ENCODE measurements at regions not wholly inside any gene's neighbourhood (a gene's known extent, or its start where the extent isn't known, plus 50 kb on each side); places are given as distances from the start of the nearest gene placed in this dataset.

DNA sequence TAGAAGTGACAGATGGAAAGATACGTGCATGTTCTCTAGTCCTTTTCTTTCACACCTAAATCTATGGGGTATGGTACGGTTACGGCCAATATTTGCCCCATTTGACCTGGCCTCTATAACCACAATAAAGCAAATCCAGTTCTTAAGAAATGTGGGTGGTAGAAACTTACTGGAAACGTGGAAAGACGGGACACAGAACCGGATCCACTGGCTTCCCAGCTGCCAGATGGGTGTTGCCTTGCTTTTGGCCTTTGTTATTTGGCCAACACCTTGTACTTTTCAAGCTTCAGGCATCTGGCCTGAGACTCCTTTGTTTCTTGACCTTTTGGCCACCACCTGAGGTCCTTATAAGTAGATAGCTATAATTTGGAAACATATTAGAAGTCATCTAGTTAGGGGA lies 635.9 kb downstream of the SLC4A3 start:
- Histone ChIP-seq H3K27ac (ENCODE audit: low read length, poor library complexity, severe bottlenecking) (no peak overlapping the region), H4K91ac (ENCODE audit: low read length) (no peak overlapping the region), H3K27me3 (ENCODE audit: control insufficient read depth in 1 of 2, insufficient read depth in 1 of 2, low read length in 2 of 2) (no peaks in the 10 kb centered on the region), H3K14ac (ENCODE audit: low read length in 2 of 2) (no peak overlapping the region), H3K18ac (ENCODE audit: low read depth in 1 of 2, low read length in 2 of 2) (no peak overlapping the region), H3K4me2 (ENCODE audit: low read length, poor library complexity, severe bottlenecking) (no peak overlapping the region), H2BK5ac (ENCODE audit: low read depth, low read length, poor library complexity, severe bottlenecking) (no peak overlapping the region), H2AFZ (ENCODE audit: low read depth, low read length) (no peak overlapping the region), H3K4ac (ENCODE audit: low read depth in 1 of 2, low read length in 2 of 2) (no peak overlapping the region), H2AK5ac (ENCODE audit: low read length, severe bottlenecking) (no peak overlapping the region), H3K79me1 (replicated peaks; ENCODE audit: low read length, poor library complexity, severe bottlenecking) (no peaks in the 10 kb centered on the region), H2BK15ac (ENCODE audit: low read depth, poor library complexity, severe bottlenecking) (no peak overlapping the region), H2BK12ac (ENCODE audit: low read length in 2 of 2) (no peak overlapping the region), H3K23ac (ENCODE audit: low read length in 2 of 2) (no peak overlapping the region), H2BK120ac (ENCODE audit: low read depth, low read length) (no peak overlapping the region), H3K36me3 (ENCODE audit: control insufficient read depth in 1 of 2, insufficient read depth in 2 of 2, low read depth in 1 of 2, low read length in 2 of 2) (no peaks in the 10 kb centered on the region), H3K4me1 (ENCODE audit: control insufficient read depth, insufficient read depth, low read depth, low read length) (no peaks in the 10 kb centered on the region), H3K9ac (ENCODE audit: low read length) (no peak overlapping the region), H3K4me3 (ENCODE audit: insufficient read depth in 1 of 2, low read depth in 1 of 2, low read length in 2 of 2) (no peak overlapping the region), H3K9me3 (ENCODE audit: control insufficient read depth, low read length) (no peaks in the 10 kb centered on the region), H4K8ac (ENCODE audit: low read length) (no peak overlapping the region)
- 94% methylated on average over 5 of the region's 6 CpGs for WGBS
- DNase-seq: no peak

DNA sequence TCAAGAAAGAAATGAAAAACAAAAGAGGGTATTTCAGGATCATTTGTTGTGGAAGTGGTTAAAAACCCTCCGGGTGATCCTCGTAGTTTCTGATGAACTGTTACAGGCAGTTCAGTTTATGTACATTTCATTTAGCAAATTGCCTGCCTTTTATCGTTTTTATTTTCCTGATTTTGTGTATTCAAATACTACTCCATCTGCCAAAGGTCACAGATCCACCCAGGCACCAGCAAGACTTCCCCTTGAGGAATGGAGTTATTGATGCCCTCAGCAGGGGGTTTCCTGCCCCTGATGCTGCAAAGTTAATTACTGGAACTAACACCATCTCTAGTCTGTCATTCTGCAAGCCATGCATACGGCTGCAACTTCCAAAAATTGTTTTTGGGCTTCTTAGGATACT lies 641.9 kb downstream of the SLC4A3 start:
- H3K79me1 ChIP-seq (replicated peaks; ENCODE audit: low read length, poor library complexity, severe bottlenecking): no peaks in the 10 kb centered on the region
- no peak overlapping the region for H4K8ac ChIP-seq (ENCODE audit: low read length)
- no peaks in the 10 kb centered on the region for H3K27me3 ChIP-seq (ENCODE audit: control insufficient read depth in 1 of 2, insufficient read depth in 1 of 2, low read length in 2 of 2)
- no peak overlapping the region for H2AK5ac ChIP-seq (ENCODE audit: low read length, severe bottlenecking)
- no peak overlapping the region for H3K18ac ChIP-seq (ENCODE audit: low read depth in 1 of 2, low read length in 2 of 2)
- no peak overlapping the region for H3K4me2 ChIP-seq (ENCODE audit: low read length, poor library complexity, severe bottlenecking)
- no peak overlapping the region for H3K23ac ChIP-seq (ENCODE audit: low read length in 2 of 2)
- no peak overlapping the region for H3K4ac ChIP-seq (ENCODE audit: low read depth in 1 of 2, low read length in 2 of 2)
- peaks cover 3% of the 10 kb centered on the region for H3K4me1 ChIP-seq (ENCODE audit: control insufficient read depth, insufficient read depth, low read depth, low read length)
- 61% methylated on average over 3 of the region's 4 CpGs for WGBS
- no peak overlapping the region for H2AFZ ChIP-seq (ENCODE audit: low read depth, low read length)
- H3K9me3 ChIP-seq (ENCODE audit: control insufficient read depth, low read length): no peaks in the 10 kb centered on the region
- H4K91ac ChIP-seq (ENCODE audit: low read length): no peak overlapping the region
- no peak overlapping the region for H3K4me3 ChIP-seq (ENCODE audit: insufficient read depth in 1 of 2, low read depth in 1 of 2, low read length in 2 of 2)
- H3K9ac ChIP-seq (ENCODE audit: low read length): no peak overlapping the region
- no peak overlapping the region for H2BK15ac ChIP-seq (ENCODE audit: low read depth, poor library complexity, severe bottlenecking)
- no peak overlapping the region for H2BK12ac ChIP-seq (ENCODE audit: low read length in 2 of 2)
- H2BK120ac ChIP-seq (ENCODE audit: low read depth, low read length): no peak overlapping the region
- no peak overlapping the region for H3K14ac ChIP-seq (ENCODE audit: low read length in 2 of 2)
- no peak for DNase-seq
- H3K36me3 ChIP-seq (ENCODE audit: control insufficient read depth in 1 of 2, insufficient read depth in 2 of 2, low read depth in 1 of 2, low read length in 2 of 2): no peaks in the 10 kb centered on the region
- no peak overlapping the region for H3K27ac ChIP-seq (ENCODE audit: low read length, poor library complexity, severe bottlenecking)
- H2BK5ac ChIP-seq (ENCODE audit: low read depth, low read length, poor library complexity, severe bottlenecking): no peak overlapping the region

DNA sequence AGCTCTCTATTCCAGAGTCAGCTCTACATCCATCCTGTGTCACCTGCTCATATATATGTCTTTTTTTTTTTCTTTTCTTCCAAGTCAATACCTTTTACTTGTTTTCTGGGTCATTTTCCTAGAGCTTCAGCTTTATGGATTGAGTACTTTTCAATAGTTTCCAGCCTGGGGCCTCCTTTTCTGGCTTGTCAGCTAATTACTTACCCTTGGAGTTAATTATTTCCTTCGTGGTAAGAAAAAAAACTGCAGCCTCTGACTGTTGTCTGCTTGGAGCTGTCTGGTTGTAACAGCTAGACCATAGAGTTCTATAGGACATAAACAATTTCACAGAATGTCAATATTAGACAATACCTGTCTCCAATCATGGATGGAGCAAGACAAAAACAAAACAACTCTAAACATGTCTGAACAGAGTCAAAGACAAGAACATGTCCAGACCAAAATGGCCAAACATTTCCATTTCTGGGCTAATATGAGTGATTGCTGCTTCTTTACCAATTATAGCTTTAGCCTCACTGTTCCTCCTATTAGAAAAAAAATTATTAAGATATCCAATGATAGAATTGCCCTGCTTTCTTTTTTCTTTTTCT lies 643.1 kb downstream of the SLC4A3 start:
- no peak overlapping the region for H3K18ac ChIP-seq (ENCODE audit: low read depth in 1 of 2, low read length in 2 of 2)
- no peak overlapping the region for H2BK12ac ChIP-seq (ENCODE audit: low read length in 2 of 2)
- no peak overlapping the region for H2AK5ac ChIP-seq (ENCODE audit: low read length, severe bottlenecking)
- H3K14ac ChIP-seq (ENCODE audit: low read length in 2 of 2): no peak overlapping the region
- H2BK5ac ChIP-seq (ENCODE audit: low read depth, low read length, poor library complexity, severe bottlenecking): no peak overlapping the region
- H3K9ac ChIP-seq (ENCODE audit: low read length): no peak overlapping the region
- H4K91ac ChIP-seq (ENCODE audit: low read length): no peak overlapping the region
- H4K8ac ChIP-seq (ENCODE audit: low read length): no peak overlapping the region
- no peak overlapping the region for H3K4me2 ChIP-seq (ENCODE audit: low read length, poor library complexity, severe bottlenecking)
- H3K4ac ChIP-seq (ENCODE audit: low read depth in 1 of 2, low read length in 2 of 2): no peak overlapping the region
- H3K9me3 ChIP-seq (ENCODE audit: control insufficient read depth, low read length): no peaks in the 10 kb centered on the region
- no peaks in the 10 kb centered on the region for H3K36me3 ChIP-seq (ENCODE audit: control insufficient read depth in 1 of 2, insufficient read depth in 2 of 2, low read depth in 1 of 2, low read length in 2 of 2)
- no peak overlapping the region for H2AFZ ChIP-seq (ENCODE audit: low read depth, low read length)
- H3K4me3 ChIP-seq (ENCODE audit: insufficient read depth in 1 of 2, low read depth in 1 of 2, low read length in 2 of 2): no peak overlapping the region
- peaks cover 5% of the 10 kb centered on the region for H3K4me1 ChIP-seq (ENCODE audit: control insufficient read depth, insufficient read depth, low read depth, low read length)
- H2BK120ac ChIP-seq (ENCODE audit: low read depth, low read length): no peak overlapping the region
- no peaks in the 10 kb centered on the region for H3K79me1 ChIP-seq (replicated peaks; ENCODE audit: low read length, poor library complexity, severe bottlenecking)
- peak overlapping the region; percentile 63 for H3K27ac ChIP-seq (ENCODE audit: low read length, poor library complexity, severe bottlenecking)
- no peak overlapping the region for H3K23ac ChIP-seq (ENCODE audit: low read length in 2 of 2)
- no peak for DNase-seq
- H2BK15ac ChIP-seq (ENCODE audit: low read depth, poor library complexity, severe bottlenecking): no peak overlapping the region
- no peaks in the 10 kb centered on the region for H3K27me3 ChIP-seq (ENCODE audit: control insufficient read depth in 1 of 2, insufficient read depth in 1 of 2, low read length in 2 of 2)
- no CpG with 5 or more reads among the region's 1 CpG for WGBS

DNA sequence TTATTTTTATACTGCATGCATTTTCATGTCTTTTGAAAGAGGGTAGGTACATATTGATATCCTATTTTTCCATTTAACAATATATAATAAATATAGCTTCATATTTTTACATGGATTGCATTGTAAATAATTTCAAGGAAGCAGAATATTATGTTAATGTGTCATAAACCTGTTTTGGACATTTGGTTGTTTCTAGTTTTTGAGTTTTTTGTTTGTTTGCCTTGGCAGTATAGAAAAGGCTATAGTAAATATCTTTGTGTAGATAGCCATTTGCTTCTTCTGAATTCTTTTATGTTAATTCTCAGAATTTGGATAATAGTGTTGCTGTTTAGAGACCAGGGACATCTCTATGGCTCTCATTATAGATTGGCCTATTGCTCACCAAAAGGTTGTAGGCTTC lies 645.2 kb downstream of the SLC4A3 start:
- Histone ChIP-seq H3K27ac (ENCODE audit: low read length, poor library complexity, severe bottlenecking) (no peak overlapping the region), H3K14ac (ENCODE audit: low read length in 2 of 2) (no peak overlapping the region), H3K79me1 (replicated peaks; ENCODE audit: low read length, poor library complexity, severe bottlenecking) (no peaks in the 10 kb centered on the region), H3K18ac (ENCODE audit: low read depth in 1 of 2, low read length in 2 of 2) (no peak overlapping the region), H2BK12ac (ENCODE audit: low read length in 2 of 2) (no peak overlapping the region), H2AFZ (ENCODE audit: low read depth, low read length) (no peak overlapping the region), H3K4ac (ENCODE audit: low read depth in 1 of 2, low read length in 2 of 2) (no peak overlapping the region), H3K4me1 (ENCODE audit: control insufficient read depth, insufficient read depth, low read depth, low read length) (peaks cover 7% of the 10 kb centered on the region), H2BK15ac (ENCODE audit: low read depth, poor library complexity, severe bottlenecking) (no peak overlapping the region), H2BK5ac (ENCODE audit: low read depth, low read length, poor library complexity, severe bottlenecking) (no peak overlapping the region), H3K9me3 (ENCODE audit: control insufficient read depth, low read length) (no peaks in the 10 kb centered on the region), H3K4me3 (ENCODE audit: insufficient read depth in 1 of 2, low read depth in 1 of 2, low read length in 2 of 2) (no peak overlapping the region), H3K4me2 (ENCODE audit: low read length, poor library complexity, severe bottlenecking) (no peak overlapping the region), H4K91ac (ENCODE audit: low read length) (no peak overlapping the region), H3K36me3 (ENCODE audit: control insufficient read depth in 1 of 2, insufficient read depth in 2 of 2, low read depth in 1 of 2, low read length in 2 of 2) (no peaks in the 10 kb centered on the region), H3K9ac (ENCODE audit: low read length) (no peak overlapping the region), H2AK5ac (ENCODE audit: low read length, severe bottlenecking) (no peak overlapping the region), H3K27me3 (ENCODE audit: control insufficient read depth in 1 of 2, insufficient read depth in 1 of 2, low read length in 2 of 2) (no peaks in the 10 kb centered on the region), H2BK120ac (ENCODE audit: low read depth, low read length) (no peak overlapping the region), H3K23ac (ENCODE audit: low read length in 2 of 2) (no peak overlapping the region), H4K8ac (ENCODE audit: low read length) (no peak overlapping the region)
- DNase-seq: no peak

Data from mesenchymal stem cell (in vitro differentiated cells and primary cell).